Body of pancreas (tissue), 4 donors: ENCODE measurements at regions not wholly inside any gene's neighbourhood (a gene's known extent, or its start where the extent isn't known, plus 50 kb on each side); places are given as distances from the start of the nearest gene placed in this dataset.

Source experiments
- POLR2A ChIP-seq, 3 donors: fragments of 450-650 bp; IDR thresholded peaks; one replicate each; pipeline ENCODE4 v1.6.1; 2016; ENCODE audit warnings: antibody characterized with exemption in 3 of 3, mild to moderate bottlenecking in 2 of 3
- TF ChIP-seq, protein P1 (sequence below), 7 experiments: fragments of 450-650 bp in 4 of 7; fragments of 200-600 bp in 3 of 7; sonication (generic) in 3 of 7; IDR thresholded peaks; one replicate each; pipeline ENCODE4 v1.5.1; 2016 to 2019; ENCODE audit warnings: antibody characterized with exemption in 7 of 7

DNA sequence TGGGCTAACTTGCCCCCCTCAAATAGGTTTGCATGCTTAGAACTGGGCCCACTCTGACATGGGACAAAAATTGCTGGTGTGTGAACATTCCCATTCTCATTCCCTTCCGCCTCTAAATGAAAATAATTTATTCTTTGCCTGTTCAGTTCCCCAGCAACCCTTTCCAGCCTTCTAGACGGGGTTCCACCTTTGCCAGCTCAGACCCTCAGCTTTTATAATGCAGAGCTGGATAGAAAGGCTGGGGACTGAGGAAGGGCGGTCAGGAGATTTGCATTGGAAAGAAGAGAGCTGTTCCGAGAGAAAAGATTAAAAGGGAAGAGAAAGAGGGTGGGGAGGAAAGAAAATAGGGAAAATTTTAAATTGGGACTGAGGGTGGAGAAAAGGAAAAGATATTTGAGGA lies 151.1 kb upstream of the WSCD1 start:
- TF ChIP-seq, protein P1, sequence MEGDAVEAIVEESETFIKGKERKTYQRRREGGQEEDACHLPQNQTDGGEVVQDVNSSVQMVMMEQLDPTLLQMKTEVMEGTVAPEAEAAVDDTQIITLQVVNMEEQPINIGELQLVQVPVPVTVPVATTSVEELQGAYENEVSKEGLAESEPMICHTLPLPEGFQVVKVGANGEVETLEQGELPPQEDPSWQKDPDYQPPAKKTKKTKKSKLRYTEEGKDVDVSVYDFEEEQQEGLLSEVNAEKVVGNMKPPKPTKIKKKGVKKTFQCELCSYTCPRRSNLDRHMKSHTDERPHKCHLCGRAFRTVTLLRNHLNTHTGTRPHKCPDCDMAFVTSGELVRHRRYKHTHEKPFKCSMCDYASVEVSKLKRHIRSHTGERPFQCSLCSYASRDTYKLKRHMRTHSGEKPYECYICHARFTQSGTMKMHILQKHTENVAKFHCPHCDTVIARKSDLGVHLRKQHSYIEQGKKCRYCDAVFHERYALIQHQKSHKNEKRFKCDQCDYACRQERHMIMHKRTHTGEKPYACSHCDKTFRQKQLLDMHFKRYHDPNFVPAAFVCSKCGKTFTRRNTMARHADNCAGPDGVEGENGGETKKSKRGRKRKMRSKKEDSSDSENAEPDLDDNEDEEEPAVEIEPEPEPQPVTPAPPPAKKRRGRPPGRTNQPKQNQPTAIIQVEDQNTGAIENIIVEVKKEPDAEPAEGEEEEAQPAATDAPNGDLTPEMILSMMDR (IDR thresholded peaks at IDR 0.05), result no peak
- no peak for TF ChIP-seq POLR2A (IDR thresholded peaks at IDR 0.05)
